Adrenal gland (tissue), 9 donors: ENCODE measurements at regions not wholly inside any gene's neighbourhood (a gene's known extent, or its start where the extent isn't known, plus 50 kb on each side); places are given as distances from the start of the nearest gene placed in this dataset.

Experiments
- DNase-seq, 7 donors: peaks; one replicate each; pipeline ENCODE4 v3.0.0-alpha.2; 2019 to 2020
- H3K27ac ChIP-seq, 5 donors: fragments of 200-600 bp; sonication (generic) in 4 of 5; 1 replicate in 3 of 5; 2 replicates in 2 of 5; pipeline versions ENCODE4 v1.5.1 to v1.8.0; 2016 to 2020; ENCODE audit warnings: mild to moderate bottlenecking in 1 of 5
- H3K27me3 ChIP-seq: fragments of 200-600 bp; 2 replicates; pipeline ENCODE4 v1.8.0; 2021
- H3K36me3 ChIP-seq, 2 donors: fragments of 200-600 bp; replicated peaks in 1 of 2; 1 replicate in 1 of 2; 2 replicates in 1 of 2; pipeline versions ENCODE4 v1.5.1 to v1.8.0; 2018 to 2022
- H3K4me1 ChIP-seq, 2 donors: fragments of 200-600 bp; replicated peaks in 1 of 2; 1 replicate in 1 of 2; 2 replicates in 1 of 2; pipeline versions ENCODE4 v1.5.1 to v1.8.0; 2018 to 2021
- H3K4me3 ChIP-seq, 4 donors: fragments of 200-600 bp; sonication (generic) in 3 of 4; one replicate each; pipeline ENCODE4 v1.5.1; 2016 to 2018
- H3K9me3 ChIP-seq, 3 donors: fragments of 200-600 bp; sonication (generic) in 1 of 3; replicated peaks in 1 of 3; 1 replicate in 2 of 3; 2 replicates in 1 of 3; pipeline versions ENCODE4 v1.5.1 to v1.8.0; 2016 to 2021
- CTCF ChIP-seq, 6 experiments: fragments of 450-650 bp in 4 of 6; fragments of 200-600 bp in 2 of 6; sonication (generic) in 1 of 6; IDR thresholded peaks; 1 replicate in 5 of 6; 2 replicates in 1 of 6; pipeline versions ENCODE4 v1.5.1 to v1.8.0; 2016 to 2021; ENCODE audit warnings: antibody characterized with exemption in 6 of 6, mild to moderate bottlenecking in 2 of 6, moderate library complexity in 1 of 6
- POLR2A ChIP-seq, 2 donors: fragments of 450-650 bp; IDR thresholded peaks; one replicate each; pipeline ENCODE4 v1.6.1; 2017; ENCODE audit warnings: antibody characterized with exemption in 2 of 2, mild to moderate bottlenecking in 2 of 2, moderate library complexity in 1 of 2
- WGBS, 4 donors: extraction: QIAGEN DNeasy Blood & Tissue Kit in 2 of 4; methylation state at CpG; one replicate each; pipeline versions ENCODE4 v1.1.5 to v1.1.7; 2013 to 2017; 5-methylcytosine and 5-hydroxymethylcytosine counted together
- intact Hi-C, 2 donors: fragments of 100-400 bp; cut with DNase I; formaldehyde crosslinking; loops; one replicate each; pipeline versions ENCODE4 v1.14.1 to v1.15.0; 2022 to 2023
- donor health status: healthy with polysubstance abuse.
- donor health status: Bipolar disorder and iron deficiency.
- donor health status: DM: yes; HTN: yes; CAD: no.
- donor health status: DM: no; HTN: no; CAD: no.
- donor health status: DM: no; HTN: no; CAD: no.

GRCh38 chr21:25375675-25376074, 231.6 kb downstream of the MRPL39 start:
- Histone ChIP-seq H3K4me3 (no peak overlapping the region), H3K4me1 (no peaks in the 10 kb centered on the region), H3K9me3 (no peaks in the 10 kb centered on the region), H3K27ac (no peak overlapping the region), H3K36me3 (no peaks in the 10 kb centered on the region), H3K27me3 (no peaks in the 10 kb centered on the region)
- no peak for TF ChIP-seq POLR2A (IDR thresholded peaks at IDR 0.05)
- no peak for TF ChIP-seq CTCF (IDR thresholded peaks at IDR 0.05)
- no peak for DNase-seq
- intact Hi-C loops: no loop called here
- WGBS, 4 donors: 77 to 88% (median 85%) methylated on average over 1 of the region's 1 CpG

GRCh38 chr21:25373126-25374082, 233.9 kb downstream of the MRPL39 start:
- intact Hi-C loops: no loop called here
- TF ChIP-seq POLR2A (IDR thresholded peaks at IDR 0.05) (no peak), CTCF (IDR thresholded peaks at IDR 0.05) (no peak)
- Histone ChIP-seq H3K4me3 (no peak overlapping the region), H3K4me1 (no peaks in the 10 kb centered on the region), H3K27me3 (no peaks in the 10 kb centered on the region), H3K9me3 (no peaks in the 10 kb centered on the region), H3K27ac (no peak overlapping the region), H3K36me3 (no peaks in the 10 kb centered on the region)
- DNase-seq: no peak
- WGBS, 4 donors: 71 to 83% (median 77%) methylated on average over 2 of the region's 2 CpGs

GRCh38 chr21:25371841-25372425, 235.3 kb downstream of the MRPL39 start:
- H3K36me3 ChIP-seq: no peaks in the 10 kb centered on the region
- H3K4me1 ChIP-seq: no peaks in the 10 kb centered on the region
- no peaks in the 10 kb centered on the region for H3K27me3 ChIP-seq
- 58 to 71% (median 61%) methylated on average over 5 of the region's 5 CpGs for WGBS, 4 donors
- no peak overlapping the region for H3K27ac ChIP-seq
- intact Hi-C loops: no loop called here
- TF ChIP-seq POLR2A (IDR thresholded peaks at IDR 0.05) (no peak), CTCF (IDR thresholded peaks at IDR 0.05) (no peak)
- H3K9me3 ChIP-seq: no peaks in the 10 kb centered on the region
- no peak overlapping the region for H3K4me3 ChIP-seq
- DNase-seq: no peak

GRCh38 chr21:25370311-25370744, 237.0 kb downstream of the MRPL39 start:
- peak; percentile 16 to 59 (median 48) for DNase-seq
- 55 to 65% (median 64%) methylated on average over 6 of the region's 6 CpGs for WGBS, 4 donors
- Histone ChIP-seq H3K9me3 (no peaks in the 10 kb centered on the region), H3K27me3 (no peaks in the 10 kb centered on the region), H3K4me1 (no peaks in the 10 kb centered on the region), H3K4me3 (no peak overlapping the region), H3K27ac (no peak overlapping the region), H3K36me3 (no peaks in the 10 kb centered on the region)
- intact Hi-C loops: no loop called here
- TF ChIP-seq CTCF (IDR thresholded peaks at IDR 0.05): no peak
- no peak for TF ChIP-seq POLR2A (IDR thresholded peaks at IDR 0.05)
